ENCODE measurements at regions not wholly inside any gene's neighbourhood (a gene's known extent, or its start where the extent isn't known, plus 50 kb on each side); places are given as distances from the start of the nearest gene placed in this dataset.

GRCh38 chr10:124303662-124304418 is 114.9 kb downstream of the OAT start:
- TF ChIP-seq CTCF (conservative IDR thresholded peaks at IDR 0.05; ENCODE audit: low read depth in 2 of 2): no peak
- TF ChIP-seq EZH2phosphoT487 (IDR thresholded peaks at IDR 0.05; ENCODE audit: unreplicated experiment): no peak
- no peak for TF ChIP-seq EZH2 (IDR thresholded peaks at IDR 0.05; ENCODE audit: low read depth, unreplicated experiment)
- TF ChIP-seq, protein P1, sequence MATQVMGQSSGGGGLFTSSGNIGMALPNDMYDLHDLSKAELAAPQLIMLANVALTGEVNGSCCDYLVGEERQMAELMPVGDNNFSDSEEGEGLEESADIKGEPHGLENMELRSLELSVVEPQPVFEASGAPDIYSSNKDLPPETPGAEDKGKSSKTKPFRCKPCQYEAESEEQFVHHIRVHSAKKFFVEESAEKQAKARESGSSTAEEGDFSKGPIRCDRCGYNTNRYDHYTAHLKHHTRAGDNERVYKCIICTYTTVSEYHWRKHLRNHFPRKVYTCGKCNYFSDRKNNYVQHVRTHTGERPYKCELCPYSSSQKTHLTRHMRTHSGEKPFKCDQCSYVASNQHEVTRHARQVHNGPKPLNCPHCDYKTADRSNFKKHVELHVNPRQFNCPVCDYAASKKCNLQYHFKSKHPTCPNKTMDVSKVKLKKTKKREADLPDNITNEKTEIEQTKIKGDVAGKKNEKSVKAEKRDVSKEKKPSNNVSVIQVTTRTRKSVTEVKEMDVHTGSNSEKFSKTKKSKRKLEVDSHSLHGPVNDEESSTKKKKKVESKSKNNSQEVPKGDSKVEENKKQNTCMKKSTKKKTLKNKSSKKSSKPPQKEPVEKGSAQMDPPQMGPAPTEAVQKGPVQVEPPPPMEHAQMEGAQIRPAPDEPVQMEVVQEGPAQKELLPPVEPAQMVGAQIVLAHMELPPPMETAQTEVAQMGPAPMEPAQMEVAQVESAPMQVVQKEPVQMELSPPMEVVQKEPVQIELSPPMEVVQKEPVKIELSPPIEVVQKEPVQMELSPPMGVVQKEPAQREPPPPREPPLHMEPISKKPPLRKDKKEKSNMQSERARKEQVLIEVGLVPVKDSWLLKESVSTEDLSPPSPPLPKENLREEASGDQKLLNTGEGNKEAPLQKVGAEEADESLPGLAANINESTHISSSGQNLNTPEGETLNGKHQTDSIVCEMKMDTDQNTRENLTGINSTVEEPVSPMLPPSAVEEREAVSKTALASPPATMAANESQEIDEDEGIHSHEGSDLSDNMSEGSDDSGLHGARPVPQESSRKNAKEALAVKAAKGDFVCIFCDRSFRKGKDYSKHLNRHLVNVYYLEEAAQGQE (IDR thresholded peaks at IDR 0.05; ENCODE audit: unreplicated experiment): no peak
- TF ChIP-seq, protein P2, sequence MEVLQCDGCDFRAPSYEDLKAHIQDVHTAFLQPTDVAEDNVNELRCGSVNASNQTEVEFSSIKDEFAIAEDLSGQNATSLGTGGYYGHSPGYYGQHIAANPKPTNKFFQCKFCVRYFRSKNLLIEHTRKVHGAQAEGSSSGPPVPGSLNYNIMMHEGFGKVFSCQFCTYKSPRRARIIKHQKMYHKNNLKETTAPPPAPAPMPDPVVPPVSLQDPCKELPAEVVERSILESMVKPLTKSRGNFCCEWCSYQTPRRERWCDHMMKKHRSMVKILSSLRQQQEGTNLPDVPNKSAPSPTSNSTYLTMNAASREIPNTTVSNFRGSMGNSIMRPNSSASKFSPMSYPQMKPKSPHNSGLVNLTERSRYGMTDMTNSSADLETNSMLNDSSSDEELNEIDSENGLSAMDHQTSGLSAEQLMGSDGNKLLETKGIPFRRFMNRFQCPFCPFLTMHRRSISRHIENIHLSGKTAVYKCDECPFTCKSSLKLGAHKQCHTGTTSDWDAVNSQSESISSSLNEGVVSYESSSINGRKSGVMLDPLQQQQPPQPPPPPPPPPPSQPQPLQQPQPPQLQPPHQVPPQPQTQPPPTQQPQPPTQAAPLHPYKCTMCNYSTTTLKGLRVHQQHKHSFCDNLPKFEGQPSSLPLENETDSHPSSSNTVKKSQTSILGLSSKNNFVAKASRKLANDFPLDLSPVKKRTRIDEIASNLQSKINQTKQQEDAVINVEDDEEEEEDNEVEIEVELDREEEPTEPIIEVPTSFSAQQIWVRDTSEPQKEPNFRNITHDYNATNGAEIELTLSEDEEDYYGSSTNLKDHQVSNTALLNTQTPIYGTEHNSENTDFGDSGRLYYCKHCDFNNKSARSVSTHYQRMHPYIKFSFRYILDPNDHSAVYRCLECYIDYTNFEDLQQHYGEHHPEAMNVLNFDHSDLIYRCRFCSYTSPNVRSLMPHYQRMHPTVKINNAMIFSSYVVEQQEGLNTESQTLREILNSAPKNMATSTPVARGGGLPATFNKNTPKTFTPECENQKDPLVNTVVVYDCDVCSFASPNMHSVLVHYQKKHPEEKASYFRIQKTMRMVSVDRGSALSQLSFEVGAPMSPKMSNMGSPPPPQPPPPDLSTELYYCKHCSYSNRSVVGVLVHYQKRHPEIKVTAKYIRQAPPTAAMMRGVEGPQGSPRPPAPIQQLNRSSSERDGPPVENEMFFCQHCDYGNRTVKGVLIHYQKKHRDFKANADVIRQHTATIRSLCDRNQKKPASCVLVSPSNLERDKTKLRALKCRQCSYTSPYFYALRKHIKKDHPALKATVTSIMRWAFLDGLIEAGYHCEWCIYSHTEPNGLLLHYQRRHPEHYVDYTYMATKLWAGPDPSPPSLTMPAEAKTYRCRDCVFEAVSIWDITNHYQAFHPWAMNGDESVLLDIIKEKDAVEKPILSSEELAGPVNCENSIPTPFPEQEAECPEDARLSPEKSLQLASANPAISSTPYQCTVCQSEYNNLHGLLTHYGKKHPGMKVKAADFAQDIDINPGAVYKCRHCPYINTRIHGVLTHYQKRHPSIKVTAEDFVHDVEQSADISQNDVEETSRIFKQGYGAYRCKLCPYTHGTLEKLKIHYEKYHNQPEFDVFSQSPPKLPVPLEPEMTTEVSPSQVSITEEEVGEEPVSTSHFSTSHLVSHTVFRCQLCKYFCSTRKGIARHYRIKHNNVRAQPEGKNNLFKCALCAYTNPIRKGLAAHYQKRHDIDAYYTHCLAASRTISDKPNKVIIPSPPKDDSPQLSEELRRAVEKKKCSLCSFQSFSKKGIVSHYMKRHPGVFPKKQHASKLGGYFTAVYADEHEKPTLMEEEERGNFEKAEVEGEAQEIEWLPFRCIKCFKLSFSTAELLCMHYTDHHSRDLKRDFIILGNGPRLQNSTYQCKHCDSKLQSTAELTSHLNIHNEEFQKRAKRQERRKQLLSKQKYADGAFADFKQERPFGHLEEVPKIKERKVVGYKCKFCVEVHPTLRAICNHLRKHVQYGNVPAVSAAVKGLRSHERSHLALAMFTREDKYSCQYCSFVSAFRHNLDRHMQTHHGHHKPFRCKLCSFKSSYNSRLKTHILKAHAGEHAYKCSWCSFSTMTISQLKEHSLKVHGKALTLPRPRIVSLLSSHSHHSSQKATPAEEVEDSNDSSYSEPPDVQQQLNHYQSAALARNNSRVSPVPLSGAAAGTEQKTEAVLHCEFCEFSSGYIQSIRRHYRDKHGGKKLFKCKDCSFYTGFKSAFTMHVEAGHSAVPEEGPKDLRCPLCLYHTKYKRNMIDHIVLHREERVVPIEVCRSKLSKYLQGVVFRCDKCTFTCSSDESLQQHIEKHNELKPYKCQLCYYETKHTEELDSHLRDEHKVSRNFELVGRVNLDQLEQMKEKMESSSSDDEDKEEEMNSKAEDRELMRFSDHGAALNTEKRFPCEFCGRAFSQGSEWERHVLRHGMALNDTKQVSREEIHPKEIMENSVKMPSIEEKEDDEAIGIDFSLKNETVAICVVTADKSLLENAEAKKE (CRISPR knock-in tag; IDR thresholded peaks at IDR 0.05): no peak
- no peak for TF ChIP-seq JUNB (IDR thresholded peaks at IDR 0.05; ENCODE audit: unreplicated experiment)
- TF ChIP-seq POLR2AphosphoS5 (IDR thresholded peaks at IDR 0.05; ENCODE audit: low read depth): no peak
- TF ChIP-seq, protein P3, sequence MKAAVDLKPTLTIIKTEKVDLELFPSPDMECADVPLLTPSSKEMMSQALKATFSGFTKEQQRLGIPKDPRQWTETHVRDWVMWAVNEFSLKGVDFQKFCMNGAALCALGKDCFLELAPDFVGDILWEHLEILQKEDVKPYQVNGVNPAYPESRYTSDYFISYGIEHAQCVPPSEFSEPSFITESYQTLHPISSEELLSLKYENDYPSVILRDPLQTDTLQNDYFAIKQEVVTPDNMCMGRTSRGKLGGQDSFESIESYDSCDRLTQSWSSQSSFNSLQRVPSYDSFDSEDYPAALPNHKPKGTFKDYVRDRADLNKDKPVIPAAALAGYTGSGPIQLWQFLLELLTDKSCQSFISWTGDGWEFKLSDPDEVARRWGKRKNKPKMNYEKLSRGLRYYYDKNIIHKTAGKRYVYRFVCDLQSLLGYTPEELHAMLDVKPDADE (IDR thresholded peaks at IDR 0.05): no peak
